ENCODE measurements at regions not wholly inside any gene's neighbourhood (a gene's known extent, or its start where the extent isn't known, plus 50 kb on each side); places are given as distances from the start of the nearest gene placed in this dataset.

DNA sequence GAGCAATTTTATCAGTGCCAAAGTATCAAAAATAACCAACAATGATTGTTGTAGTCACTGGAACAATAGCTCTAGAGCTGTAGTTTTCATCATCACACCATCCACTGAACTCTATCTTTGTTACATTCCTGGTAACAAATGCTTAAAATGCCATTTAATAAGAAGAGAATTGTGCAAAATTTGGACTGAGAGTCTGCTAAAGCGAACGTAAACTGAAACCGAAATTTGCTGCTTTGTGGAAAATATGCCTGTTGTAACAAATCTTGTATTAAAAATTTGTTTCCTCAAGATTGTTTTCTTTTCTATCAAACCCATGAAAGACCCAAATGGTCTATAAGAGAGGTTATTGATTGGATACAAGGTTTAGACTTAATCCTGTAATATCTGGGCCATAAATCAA lies 109.3 kb upstream of the TECRL start:
- TF ChIP-seq CTCF (conservative IDR thresholded peaks at IDR 0.05): no peak
- no peak overlapping the region for H3K27ac ChIP-seq

DNA sequence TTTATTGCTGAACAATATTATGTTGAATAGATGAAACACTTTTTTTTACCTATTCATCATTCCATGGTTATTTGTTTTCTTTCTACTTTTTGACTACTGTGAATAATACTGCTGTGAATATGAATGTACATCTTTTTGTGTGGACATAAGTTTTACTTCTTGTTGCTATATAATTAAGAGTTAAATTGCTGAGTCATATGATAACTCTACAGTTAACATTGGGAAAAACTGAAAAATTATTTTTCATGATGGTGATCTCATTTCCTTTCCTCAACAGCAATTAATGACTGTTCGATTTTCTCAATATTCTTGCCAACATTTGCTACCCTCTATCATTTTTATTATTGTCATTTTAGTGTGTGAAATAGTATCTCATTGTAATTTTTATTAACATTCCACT lies 106.9 kb upstream of the TECRL start:
- H3K27ac ChIP-seq: no peak overlapping the region
- no peak for TF ChIP-seq CTCF (conservative IDR thresholded peaks at IDR 0.05)

GRCh38 chr4:64508089-64508488 lies 98.8 kb upstream of the TECRL start:
- no peak overlapping the region for H3K27ac ChIP-seq
- no peak for TF ChIP-seq CTCF (conservative IDR thresholded peaks at IDR 0.05)

DNA sequence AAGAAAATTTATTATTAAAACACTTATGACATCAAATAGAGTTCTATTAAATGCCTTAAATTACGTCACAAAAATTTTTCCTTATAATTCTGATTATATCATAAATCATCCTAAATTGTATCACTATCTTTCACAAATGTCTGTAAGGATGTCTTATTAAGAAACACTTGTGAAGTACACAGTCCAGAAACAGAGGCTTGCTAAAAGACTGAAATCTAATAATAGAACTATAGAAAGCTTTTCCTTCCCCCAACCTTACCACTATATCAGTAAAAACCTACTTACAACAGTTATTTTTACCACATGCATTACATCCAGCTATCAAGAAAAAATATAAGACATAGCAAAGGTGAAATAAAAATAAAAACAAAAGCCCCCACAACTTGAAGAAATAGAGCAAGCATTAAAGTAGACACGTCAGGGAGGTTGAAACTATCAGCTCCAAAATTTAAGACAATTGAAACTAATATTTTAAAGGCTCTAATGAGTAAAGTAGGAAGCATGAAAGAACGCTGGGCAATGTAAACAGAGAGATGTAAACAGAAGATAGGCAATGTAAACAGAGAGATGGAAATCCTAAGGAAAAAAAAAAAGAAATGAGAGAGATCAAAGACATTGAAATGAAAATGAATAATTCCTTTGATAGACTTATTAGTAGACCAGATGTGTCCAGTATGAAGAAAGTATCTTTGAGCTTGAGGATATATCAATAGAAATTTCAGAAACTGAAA lies 94.9 kb upstream of the TECRL start:
- H3K27ac ChIP-seq: no peak overlapping the region
- no peak for TF ChIP-seq CTCF (conservative IDR thresholded peaks at IDR 0.05)

DNA sequence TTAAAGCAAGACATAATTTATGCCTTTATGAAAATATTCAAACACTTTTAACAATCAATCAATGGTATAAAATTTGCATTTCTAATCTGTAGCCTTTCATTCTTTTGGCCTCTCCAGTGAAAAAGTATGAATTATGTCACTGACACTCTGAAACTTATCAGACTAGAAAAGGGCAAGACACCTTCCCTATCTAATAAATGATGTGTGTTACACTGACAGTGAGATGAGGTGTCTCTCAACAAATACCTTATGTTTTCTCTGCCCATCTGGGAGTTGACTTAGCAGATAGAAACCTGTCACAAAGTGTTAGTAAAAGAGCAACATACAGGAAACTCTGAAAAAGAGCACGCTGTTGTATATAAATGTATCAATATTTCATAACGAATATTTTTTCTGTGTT lies 94.2 kb upstream of the TECRL start:
- H3K27ac ChIP-seq: no peak overlapping the region
- no peak for TF ChIP-seq CTCF (conservative IDR thresholded peaks at IDR 0.05)

- H3K27ac ChIP-seq: no peak overlapping the region
- TF ChIP-seq CTCF (conservative IDR thresholded peaks at IDR 0.05): no peak
Measured at GRCh38 chr4:64497491-64497890, 88.2 kb upstream of the TECRL start.

GRCh38 chr4:64495946-64496345 lies 86.7 kb upstream of the TECRL start:
- no peak for TF ChIP-seq CTCF (conservative IDR thresholded peaks at IDR 0.05)
- H3K27ac ChIP-seq: no peak overlapping the region

Data from VCaP (cell line).